Heart right ventricle (tissue), 16 donors: ENCODE measurements at regions not wholly inside any gene's neighbourhood (a gene's known extent, or its start where the extent isn't known, plus 50 kb on each side); places are given as distances from the start of the nearest gene placed in this dataset.
A peak's percentile ranks its signal among the peaks of the same experiment; 100 is the strongest.

Experiments used
- ATAC-seq, 8 donors: fragments of 200-7000 bp; cut with Tn5 transposase; one replicate each; pipeline ENCODE4 v1.9.1; 2020; ENCODE audit warnings: mild to moderate bottlenecking in 8 of 8, moderate library complexity in 8 of 8, moderate number of reproducible peaks in 1 of 8
- DNase-seq, 2 donors: peaks; one replicate each; pipeline ENCODE4 v3.0.0-alpha.2; 2020
- H3K27ac ChIP-seq, 10 donors: fragments of 200-600 bp; sonication (generic) in 2 of 10; one replicate each; pipeline versions ENCODE4 v1.5.0 to v1.8.0; 2020 to 2022; ENCODE audit warnings: mild to moderate bottlenecking in 3 of 10
- H3K27me3 ChIP-seq, 7 donors: fragments of 200-600 bp; one replicate each; pipeline ENCODE4 v1.8.0; 2021 to 2022; ENCODE audit warnings: mild to moderate bottlenecking in 2 of 7
- H3K36me3 ChIP-seq, 9 donors: fragments of 200-600 bp; sonication (generic) in 1 of 9; one replicate each; pipeline versions ENCODE4 v1.5.0 to v1.8.0; 2020 to 2022; ENCODE audit warnings: mild to moderate bottlenecking in 2 of 9
- H3K4me1 ChIP-seq, 9 donors: fragments of 200-600 bp; sonication (generic) in 1 of 9; one replicate each; pipeline versions ENCODE4 v1.5.0 to v1.8.0; 2020 to 2022; ENCODE audit warnings: mild to moderate bottlenecking in 4 of 9
- H3K4me3 ChIP-seq, 10 donors: fragments of 200-600 bp; sonication (generic) in 2 of 10; one replicate each; pipeline versions ENCODE4 v1.5.0 to v1.8.0; 2020 to 2022; ENCODE audit warnings: mild to moderate bottlenecking in 7 of 10, moderate library complexity in 2 of 10
- H3K9me3 ChIP-seq, 11 donors: fragments of 200-600 bp in 10 of 11; sonication (generic) in 2 of 11; one replicate each; pipeline versions ENCODE4 v1.5.0 to v1.8.0; 2013 to 2022; ENCODE audit warnings: mild to moderate bottlenecking in 2 of 11, control low read depth in 1 of 11, moderate library complexity in 1 of 11
- CTCF ChIP-seq, 9 donors: fragments of 200-600 bp; sonication (generic) in 2 of 9; IDR thresholded peaks; one replicate each; pipeline versions ENCODE4 v1.5.0 to v1.8.0; 2021 to 2022; ENCODE audit warnings: antibody characterized with exemption in 9 of 9, mild to moderate bottlenecking in 5 of 9, moderate library complexity in 1 of 9
- WGBS, 2 donors: extraction: QIAGEN DNeasy Blood & Tissue Kit; methylation state at CpG; one replicate each; pipeline ENCODE4 v1.1.7; 2013; ENCODE audit warnings: inconsistent platforms in 1 of 2; 5-methylcytosine and 5-hydroxymethylcytosine counted together
- intact Hi-C, 10 donors: fragments of 100-400 bp; cut with DNase I; formaldehyde crosslinking; loops; one replicate each; pipeline versions ENCODE4 v1.11.1 to v1.14.2; 2022
- donor health status: Arrhythmogenic right ventricular cardiomyopathy.
- donor health status: ischemic (EF 13 %, LVEDD 7.1; RV severe dilation, severe dysfunction).
- donor health status: healthy with polysubstance abuse.
- donor health status: DM: no; HTN: yes; CAD: no.
- donor health status: DM: no; HTN: no; CAD: no.
- donor health status: ischemic (EF 25% LVEDD 6.9; RV normal size, moderate dysfunction).
- donor health status: ischemic (EF 25% LVEDD 5.7; RV mildly dilated, moderate dysfunction).
- donor health status: healthy.
- donor health status: DM: yes; HTN: yes; CAD: no.
- donor health status: Ischemic cardiomyopathy.
- donor health status: ischemic (EF 35%, LVEDD 5.7; RV mildly dilated, moderate dysfunction).
- donor health status: nonischemic (EF 11% LVEDD 7.7; RV severe dilation, severe dysfunction).
- donor health status: DM: yes; HTN: yes; CAD: no.
- donor health status: PGD.
- donor health status: ischemic (EF 29% LVEDD 5.4; RV normal size, mild dysfunction).
- donor health status: nonischemic (EF 23%, LVEDD 6.1; RV moderate dilation, normal function).

- Histone ChIP-seq H3K4me1 (no peaks in the 10 kb centered on the region), H3K36me3 (no peaks in the 10 kb centered on the region), H3K4me3 (no peak overlapping the region), H3K27ac (no peak overlapping the region), H3K27me3 (no peaks in the 10 kb centered on the region), H3K9me3 (peaks cover 0 to 17% (median 0%) of the 10 kb centered on the region in 11 donors)
- ATAC-seq, result no peak
- no peak for TF ChIP-seq CTCF (IDR thresholded peaks at IDR 0.05)
- 88 to 94% methylated on average over 5 of the region's 5 CpGs for WGBS, 2 donors
- intact Hi-C loops, result no loop called here
- DNase-seq, result no peak
Observed at GRCh38 chr4:62429297-62429696, 1229.2 kb downstream of the ADGRL3 start.

- Histone ChIP-seq H3K4me1 (peaks cover 0 to 8% (median 0%) of the 10 kb centered on the region in 9 donors), H3K27ac (no peak overlapping the region), H3K36me3 (no peaks in the 10 kb centered on the region), H3K9me3 (no peaks in the 10 kb centered on the region), H3K27me3 (no peaks in the 10 kb centered on the region), H3K4me3 (no peak overlapping the region)
- ATAC-seq (no peak), DNase-seq (no peak)
- WGBS, 2 donors, result 82 to 83% methylated on average over 1 of the region's 1 CpG
- intact Hi-C loops, result no loop called here
- no peak for TF ChIP-seq CTCF (IDR thresholded peaks at IDR 0.05)
Observed at GRCh38 chr4:62415256-62415655, 1215.1 kb downstream of the ADGRL3 start.

- intact Hi-C loops, result no loop called here
- no peak overlapping the region for H3K4me3 ChIP-seq
- no peak for TF ChIP-seq CTCF (IDR thresholded peaks at IDR 0.05)
- H3K4me1 ChIP-seq, result peaks cover 0 to 10% (median 0%) of the 10 kb centered on the region in 9 donors
- no peak for ATAC-seq
- no peak overlapping the region for H3K27ac ChIP-seq
- H3K36me3 ChIP-seq, result no peaks in the 10 kb centered on the region
- H3K27me3 ChIP-seq, result no peaks in the 10 kb centered on the region
- no peaks in the 10 kb centered on the region for H3K9me3 ChIP-seq
- DNase-seq, result no peak
Observed at GRCh38 chr4:62414563-62414962, 1214.4 kb downstream of the ADGRL3 start.

GRCh38 chr4:62410371-62411003, 1210.4 kb downstream of the ADGRL3 start:
- 46 to 47% methylated on average over 3 of the region's 3 CpGs for WGBS, 2 donors
- DNase-seq (peak in 1 of 2 donors; percentile 42), ATAC-seq (peak; percentile 79 to 100 (median 96))
- H3K36me3 ChIP-seq, result no peaks in the 10 kb centered on the region
- peak overlapping the region in 6 of 10 donors; percentile 21 to 68 (median 45) for H3K27ac ChIP-seq
- no peak overlapping the region for H3K4me3 ChIP-seq
- TF ChIP-seq CTCF (IDR thresholded peaks at IDR 0.05), result no peak
- peaks cover 0 to 16% (median 0%) of the 10 kb centered on the region in 9 donors for H3K4me1 ChIP-seq
- intact Hi-C loops, result no loop called here
- H3K27me3 ChIP-seq, result no peaks in the 10 kb centered on the region
- no peaks in the 10 kb centered on the region for H3K9me3 ChIP-seq
